ENCODE measurements at regions not wholly inside any gene's neighbourhood (a gene's known extent, or its start where the extent isn't known, plus 50 kb on each side); places are given as distances from the start of the nearest gene placed in this dataset.

DNA sequence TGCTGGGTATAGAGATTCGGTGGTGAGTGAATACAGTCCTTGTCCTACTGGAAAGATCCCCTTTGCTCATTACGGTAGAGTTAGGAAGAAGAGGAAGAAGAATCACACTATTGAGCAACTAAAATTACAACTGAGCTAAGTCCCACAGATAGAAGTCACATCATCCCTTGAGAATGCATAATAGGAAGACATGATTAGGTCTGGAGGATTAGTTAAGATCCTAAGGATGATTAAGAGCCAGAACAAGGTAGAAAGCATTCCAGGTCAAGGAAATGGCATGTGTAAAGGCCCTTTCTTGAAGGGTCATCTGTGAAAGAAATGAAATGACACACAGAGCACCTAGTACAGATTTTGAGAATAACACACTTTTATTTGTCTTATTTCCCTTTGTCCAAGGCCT lies 503.5 kb downstream of the HAPSTR1 start:
- Histone ChIP-seq H2AFZ (ENCODE audit: low read depth, low read length) (no peak overlapping the region), H3K36me3 (ENCODE audit: insufficient read depth, low read length) (no peaks in the 10 kb centered on the region), H3K79me2 (ENCODE audit: insufficient read depth, low read length) (no peaks in the 10 kb centered on the region), H3K9ac (ENCODE audit: low read length) (no peak overlapping the region), H3K4me3 (ENCODE audit: insufficient read depth, low read depth, low read length) (no peak overlapping the region), H4K20me1 (ENCODE audit: insufficient read depth, low read length) (no peaks in the 10 kb centered on the region), H3K27me3 (ENCODE audit: insufficient read depth, low read length) (no peaks in the 10 kb centered on the region), H3K9me3 (ENCODE audit: insufficient read depth, low read depth, low read length) (no peaks in the 10 kb centered on the region), H3K4me1 (ENCODE audit: insufficient read depth, low read length) (no peaks in the 10 kb centered on the region), H3K4me2 (ENCODE audit: low read length) (no peak overlapping the region), H3K27ac (ENCODE audit: low read depth, low read length) (no peak overlapping the region)
- no peak for TF ChIP-seq EZH2 (IDR thresholded peaks at IDR 0.05; ENCODE audit: insufficient read depth, low read length)
- TF ChIP-seq, protein P1, sequence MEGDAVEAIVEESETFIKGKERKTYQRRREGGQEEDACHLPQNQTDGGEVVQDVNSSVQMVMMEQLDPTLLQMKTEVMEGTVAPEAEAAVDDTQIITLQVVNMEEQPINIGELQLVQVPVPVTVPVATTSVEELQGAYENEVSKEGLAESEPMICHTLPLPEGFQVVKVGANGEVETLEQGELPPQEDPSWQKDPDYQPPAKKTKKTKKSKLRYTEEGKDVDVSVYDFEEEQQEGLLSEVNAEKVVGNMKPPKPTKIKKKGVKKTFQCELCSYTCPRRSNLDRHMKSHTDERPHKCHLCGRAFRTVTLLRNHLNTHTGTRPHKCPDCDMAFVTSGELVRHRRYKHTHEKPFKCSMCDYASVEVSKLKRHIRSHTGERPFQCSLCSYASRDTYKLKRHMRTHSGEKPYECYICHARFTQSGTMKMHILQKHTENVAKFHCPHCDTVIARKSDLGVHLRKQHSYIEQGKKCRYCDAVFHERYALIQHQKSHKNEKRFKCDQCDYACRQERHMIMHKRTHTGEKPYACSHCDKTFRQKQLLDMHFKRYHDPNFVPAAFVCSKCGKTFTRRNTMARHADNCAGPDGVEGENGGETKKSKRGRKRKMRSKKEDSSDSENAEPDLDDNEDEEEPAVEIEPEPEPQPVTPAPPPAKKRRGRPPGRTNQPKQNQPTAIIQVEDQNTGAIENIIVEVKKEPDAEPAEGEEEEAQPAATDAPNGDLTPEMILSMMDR (IDR thresholded peaks at IDR 0.05; ENCODE audit: insufficient read depth, low read depth, low read length) = no peak
- Mint-ChIP-seq H3K4me3 (ENCODE audit: unreplicated experiment) (no peak overlapping the region), H3K9me3 (ENCODE audit: unreplicated experiment) (peaks cover 9% of the 10 kb centered on the region), H3K4me1 (ENCODE audit: low read depth, unreplicated experiment) (peaks cover 8% of the 10 kb centered on the region), H3K27me3 (ENCODE audit: low read depth, unreplicated experiment) (peaks cover 21% of the 10 kb centered on the region), H3K36me3 (ENCODE audit: low read depth, unreplicated experiment) (no peaks in the 10 kb centered on the region), H3K27ac (ENCODE audit: unreplicated experiment) (no peak overlapping the region)
- no peak for FAIRE-seq
- no peak for DNase-seq (ENCODE audit: low read depth)

DNA sequence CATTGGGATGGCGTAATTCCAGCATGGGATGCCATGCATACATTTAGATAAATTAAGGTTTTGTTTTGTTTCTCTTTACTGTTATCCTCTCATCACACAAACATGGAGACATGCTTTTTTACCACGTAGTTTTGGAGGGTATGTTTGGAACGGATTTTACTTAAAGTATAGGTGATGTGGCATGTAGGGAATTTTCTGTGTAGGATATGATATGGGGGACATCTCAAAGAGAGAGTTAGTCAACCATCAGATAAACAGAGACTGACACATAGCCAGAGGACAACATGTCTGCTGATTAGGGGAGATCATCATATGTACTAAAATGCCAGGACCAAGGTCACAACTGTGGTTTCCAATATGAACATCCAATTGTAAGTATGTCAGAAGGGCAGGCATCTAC lies 503.9 kb downstream of the HAPSTR1 start:
- Mint-ChIP-seq H3K4me3 (ENCODE audit: unreplicated experiment) (no peak overlapping the region), H3K27me3 (ENCODE audit: low read depth, unreplicated experiment) (peaks cover 22% of the 10 kb centered on the region), H3K9me3 (ENCODE audit: unreplicated experiment) (peaks cover 7% of the 10 kb centered on the region), H3K4me1 (ENCODE audit: low read depth, unreplicated experiment) (peaks cover 8% of the 10 kb centered on the region), H3K27ac (ENCODE audit: unreplicated experiment) (no peak overlapping the region), H3K36me3 (ENCODE audit: low read depth, unreplicated experiment) (no peaks in the 10 kb centered on the region)
- Histone ChIP-seq H3K9ac (ENCODE audit: low read length) (no peak overlapping the region), H3K27me3 (ENCODE audit: insufficient read depth, low read length) (no peaks in the 10 kb centered on the region), H2AFZ (ENCODE audit: low read depth, low read length) (no peak overlapping the region), H3K4me1 (ENCODE audit: insufficient read depth, low read length) (no peaks in the 10 kb centered on the region), H3K36me3 (ENCODE audit: insufficient read depth, low read length) (no peaks in the 10 kb centered on the region), H3K4me3 (ENCODE audit: insufficient read depth, low read depth, low read length) (no peak overlapping the region), H3K27ac (ENCODE audit: low read depth, low read length) (no peak overlapping the region), H3K9me3 (ENCODE audit: insufficient read depth, low read depth, low read length) (no peaks in the 10 kb centered on the region), H3K4me2 (ENCODE audit: low read length) (no peak overlapping the region), H3K79me2 (ENCODE audit: insufficient read depth, low read length) (no peaks in the 10 kb centered on the region), H4K20me1 (ENCODE audit: insufficient read depth, low read length) (no peaks in the 10 kb centered on the region)
- DNase-seq (ENCODE audit: low read depth) (no peak), FAIRE-seq (no peak)
- TF ChIP-seq, protein P1 (IDR thresholded peaks at IDR 0.05; ENCODE audit: insufficient read depth, low read depth, low read length) = no peak
- TF ChIP-seq EZH2 (IDR thresholded peaks at IDR 0.05; ENCODE audit: insufficient read depth, low read length) = no peak

DNA sequence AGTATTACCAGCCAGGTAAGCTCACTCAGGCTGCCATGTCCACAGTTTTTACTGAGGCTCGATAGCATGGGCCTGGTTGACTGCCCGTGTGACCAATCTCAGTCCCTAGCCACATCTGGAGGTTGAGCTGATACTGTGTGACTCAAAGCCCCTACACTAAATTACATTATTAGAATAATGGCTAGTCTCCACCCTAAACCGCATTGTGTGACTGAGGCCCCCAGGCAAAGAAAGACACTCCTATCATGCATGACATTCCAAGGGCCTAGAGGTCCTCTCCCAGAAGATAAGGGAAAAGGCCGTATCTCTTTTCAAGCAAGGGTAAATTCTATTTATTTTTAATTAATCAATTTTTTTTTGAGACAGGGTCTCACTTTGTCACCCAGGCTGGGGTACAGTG lies 505.3 kb downstream of the HAPSTR1 start:
- FAIRE-seq = no peak
- Histone ChIP-seq H3K27me3 (ENCODE audit: insufficient read depth, low read length) (no peaks in the 10 kb centered on the region), H3K79me2 (ENCODE audit: insufficient read depth, low read length) (no peaks in the 10 kb centered on the region), H4K20me1 (ENCODE audit: insufficient read depth, low read length) (no peaks in the 10 kb centered on the region), H3K4me1 (ENCODE audit: insufficient read depth, low read length) (no peaks in the 10 kb centered on the region), H2AFZ (ENCODE audit: low read depth, low read length) (no peak overlapping the region), H3K27ac (ENCODE audit: low read depth, low read length) (no peak overlapping the region), H3K36me3 (ENCODE audit: insufficient read depth, low read length) (no peaks in the 10 kb centered on the region), H3K9me3 (ENCODE audit: insufficient read depth, low read depth, low read length) (no peaks in the 10 kb centered on the region), H3K4me3 (ENCODE audit: insufficient read depth, low read depth, low read length) (no peak overlapping the region), H3K9ac (ENCODE audit: low read length) (no peak overlapping the region), H3K4me2 (ENCODE audit: low read length) (no peak overlapping the region)
- TF ChIP-seq EZH2 (IDR thresholded peaks at IDR 0.05; ENCODE audit: insufficient read depth, low read length) = no peak
- TF ChIP-seq, protein P1 (IDR thresholded peaks at IDR 0.05; ENCODE audit: insufficient read depth, low read depth, low read length) = no peak
- H3K27me3 Mint-ChIP-seq (ENCODE audit: low read depth, unreplicated experiment) = peaks cover 13% of the 10 kb centered on the region
- H3K4me3 Mint-ChIP-seq (ENCODE audit: unreplicated experiment) = no peak overlapping the region
- no peaks in the 10 kb centered on the region for H3K36me3 Mint-ChIP-seq (ENCODE audit: low read depth, unreplicated experiment)
- peaks cover 8% of the 10 kb centered on the region for H3K4me1 Mint-ChIP-seq (ENCODE audit: low read depth, unreplicated experiment)
- no peaks in the 10 kb centered on the region for H3K9me3 Mint-ChIP-seq (ENCODE audit: unreplicated experiment)
- DNase-seq (ENCODE audit: low read depth) = no peak
- H3K27ac Mint-ChIP-seq (ENCODE audit: unreplicated experiment) = no peak overlapping the region
